ENCODE measurements at regions not wholly inside any gene's neighbourhood (a gene's known extent, or its start where the extent isn't known, plus 50 kb on each side); places are given as distances from the start of the nearest gene placed in this dataset.

DNA sequence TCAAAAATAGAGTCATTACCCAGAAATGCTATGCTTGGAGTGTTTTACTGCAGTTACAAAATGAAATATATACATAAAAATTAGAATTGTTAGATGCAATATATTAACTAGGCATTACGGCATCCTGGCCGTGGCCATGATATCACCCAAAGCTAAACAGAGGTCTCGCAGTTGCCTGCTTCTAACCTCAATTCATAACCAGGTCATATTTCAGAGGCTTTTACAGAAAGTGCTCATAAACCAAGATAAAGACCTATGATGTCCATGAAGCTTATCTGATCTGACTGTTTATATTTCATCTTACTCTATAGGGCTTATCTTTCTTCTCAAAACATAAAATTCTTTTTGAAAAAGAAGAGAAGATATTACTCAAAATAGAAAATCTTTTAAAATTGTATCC lies 664.5 kb upstream of the SALL1 start:
- TF ChIP-seq, protein P1, sequence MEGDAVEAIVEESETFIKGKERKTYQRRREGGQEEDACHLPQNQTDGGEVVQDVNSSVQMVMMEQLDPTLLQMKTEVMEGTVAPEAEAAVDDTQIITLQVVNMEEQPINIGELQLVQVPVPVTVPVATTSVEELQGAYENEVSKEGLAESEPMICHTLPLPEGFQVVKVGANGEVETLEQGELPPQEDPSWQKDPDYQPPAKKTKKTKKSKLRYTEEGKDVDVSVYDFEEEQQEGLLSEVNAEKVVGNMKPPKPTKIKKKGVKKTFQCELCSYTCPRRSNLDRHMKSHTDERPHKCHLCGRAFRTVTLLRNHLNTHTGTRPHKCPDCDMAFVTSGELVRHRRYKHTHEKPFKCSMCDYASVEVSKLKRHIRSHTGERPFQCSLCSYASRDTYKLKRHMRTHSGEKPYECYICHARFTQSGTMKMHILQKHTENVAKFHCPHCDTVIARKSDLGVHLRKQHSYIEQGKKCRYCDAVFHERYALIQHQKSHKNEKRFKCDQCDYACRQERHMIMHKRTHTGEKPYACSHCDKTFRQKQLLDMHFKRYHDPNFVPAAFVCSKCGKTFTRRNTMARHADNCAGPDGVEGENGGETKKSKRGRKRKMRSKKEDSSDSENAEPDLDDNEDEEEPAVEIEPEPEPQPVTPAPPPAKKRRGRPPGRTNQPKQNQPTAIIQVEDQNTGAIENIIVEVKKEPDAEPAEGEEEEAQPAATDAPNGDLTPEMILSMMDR (IDR thresholded peaks at IDR 0.05), result no peak
- 31 to 43% (median 37%) methylated on average over 3 of the region's 3 CpGs for WGBS, 3 donors
- Histone ChIP-seq H3K4me3 (no peak overlapping the region), H3K27me3 (ENCODE audit: insufficient read depth in 3 of 3, low read length in 2 of 3) (no peaks in the 10 kb centered on the region), H3K27ac (no peak overlapping the region), H3K9me3 (no peaks in the 10 kb centered on the region), H3K4me1 (no peaks in the 10 kb centered on the region), H3K36me3 (ENCODE audit: insufficient read depth in 1 of 2, low read depth in 1 of 2) (no peaks in the 10 kb centered on the region)
- ATAC-seq (no peak), DNase-seq (no peak)
- intact Hi-C loops (cut with DNase I), result no loop called here

DNA sequence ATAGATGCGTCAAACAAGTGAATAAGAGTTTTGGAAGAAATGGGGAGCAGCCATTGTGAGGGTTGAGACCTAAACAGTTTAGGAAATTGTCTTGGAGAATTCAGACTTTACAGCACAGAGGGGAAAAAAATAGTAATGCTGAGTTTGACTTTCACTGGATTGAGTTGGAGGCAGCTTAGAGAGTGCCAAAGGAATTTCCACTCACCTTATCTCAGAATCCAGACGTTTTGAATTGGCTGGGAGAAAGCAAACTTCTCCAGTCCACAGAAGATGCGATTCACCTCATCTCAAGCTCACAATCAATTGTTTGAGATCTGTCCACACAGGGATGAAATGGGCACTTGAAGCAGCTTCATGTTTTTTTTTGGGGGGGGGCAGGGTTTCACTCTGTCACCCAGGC lies 663.5 kb upstream of the SALL1 start:
- ATAC-seq (no peak), DNase-seq (no peak)
- TF ChIP-seq, protein P1 (IDR thresholded peaks at IDR 0.05), result no peak
- intact Hi-C loops (cut with DNase I), result no loop called here
- Histone ChIP-seq H3K4me1 (no peaks in the 10 kb centered on the region), H3K27me3 (ENCODE audit: insufficient read depth in 3 of 3, low read length in 2 of 3) (no peaks in the 10 kb centered on the region), H3K36me3 (ENCODE audit: insufficient read depth in 1 of 2, low read depth in 1 of 2) (no peaks in the 10 kb centered on the region), H3K27ac (no peak overlapping the region), H3K4me3 (no peak overlapping the region), H3K9me3 (no peaks in the 10 kb centered on the region)
- WGBS, 3 donors, result 67 to 73% (median 69%) methylated on average over 3 of the region's 3 CpGs

DNA sequence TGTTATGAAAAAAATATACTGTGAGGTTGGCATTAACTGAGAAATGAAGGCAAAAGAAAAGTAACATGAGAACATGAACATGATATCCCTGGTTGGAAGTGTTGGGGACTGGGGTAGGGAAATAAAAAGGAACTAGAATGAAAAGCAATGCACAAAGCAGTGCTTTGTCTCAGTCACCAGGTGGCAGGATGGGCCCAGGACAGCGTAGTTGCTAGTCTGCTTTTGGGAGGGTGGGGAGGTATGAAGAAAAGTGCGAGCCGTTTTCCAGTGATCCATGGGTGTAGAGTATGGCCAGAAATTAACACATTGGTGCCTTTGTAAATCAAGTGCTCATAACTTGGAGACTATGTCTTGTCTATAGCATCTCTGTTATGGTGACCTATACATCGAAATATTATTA lies 662.5 kb upstream of the SALL1 start:
- DNase-seq (no peak), ATAC-seq (no peak)
- whole genome bisulfite sequencing, 3 donors, result 73 to 85% (median 81%) methylated on average over 4 of the region's 4 CpGs
- H3K36me3 ChIP-seq (ENCODE audit: insufficient read depth in 1 of 2, low read depth in 1 of 2), result no peaks in the 10 kb centered on the region
- H3K4me1 ChIP-seq, result no peaks in the 10 kb centered on the region
- TF ChIP-seq, protein P1 (IDR thresholded peaks at IDR 0.05), result no peak
- no peak overlapping the region for H3K27ac ChIP-seq
- H3K4me3 ChIP-seq, result no peak overlapping the region
- intact Hi-C loops (cut with DNase I), result no loop called here
- no peaks in the 10 kb centered on the region for H3K9me3 ChIP-seq
- no peaks in the 10 kb centered on the region for H3K27me3 ChIP-seq (ENCODE audit: insufficient read depth in 3 of 3, low read length in 2 of 3)

DNA sequence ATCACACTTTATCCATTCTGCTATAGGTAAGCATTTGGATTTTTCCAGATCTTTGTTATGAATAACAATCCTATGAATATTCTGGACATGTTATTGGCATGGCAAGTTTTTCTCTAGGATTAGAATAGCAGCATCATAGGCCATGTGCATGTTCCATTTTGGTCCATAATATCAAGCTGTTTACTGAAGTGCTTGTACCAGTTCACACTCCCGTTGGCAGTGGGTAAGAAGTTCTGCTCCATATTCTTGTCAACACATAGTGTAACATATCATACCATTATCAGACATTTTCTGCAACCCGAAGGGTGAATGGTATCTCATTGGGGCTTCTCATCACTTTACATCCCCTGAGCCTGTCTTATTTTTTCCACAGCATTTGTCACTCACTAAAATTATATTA lies 661.9 kb upstream of the SALL1 start:
- no peaks in the 10 kb centered on the region for H3K36me3 ChIP-seq (ENCODE audit: insufficient read depth in 1 of 2, low read depth in 1 of 2)
- H3K27me3 ChIP-seq (ENCODE audit: insufficient read depth in 3 of 3, low read length in 2 of 3), result no peaks in the 10 kb centered on the region
- H3K27ac ChIP-seq, result no peak overlapping the region
- ATAC-seq, result no peak
- 76 to 78% (median 77%) methylated on average over 2 of the region's 2 CpGs for WGBS, 3 donors
- TF ChIP-seq, protein P1 (IDR thresholded peaks at IDR 0.05), result no peak
- no peaks in the 10 kb centered on the region for H3K9me3 ChIP-seq
- H3K4me3 ChIP-seq, result no peak overlapping the region
- H3K4me1 ChIP-seq, result no peaks in the 10 kb centered on the region
- DNase-seq, result no peak
- intact Hi-C loops (cut with DNase I), result no loop called here

DNA sequence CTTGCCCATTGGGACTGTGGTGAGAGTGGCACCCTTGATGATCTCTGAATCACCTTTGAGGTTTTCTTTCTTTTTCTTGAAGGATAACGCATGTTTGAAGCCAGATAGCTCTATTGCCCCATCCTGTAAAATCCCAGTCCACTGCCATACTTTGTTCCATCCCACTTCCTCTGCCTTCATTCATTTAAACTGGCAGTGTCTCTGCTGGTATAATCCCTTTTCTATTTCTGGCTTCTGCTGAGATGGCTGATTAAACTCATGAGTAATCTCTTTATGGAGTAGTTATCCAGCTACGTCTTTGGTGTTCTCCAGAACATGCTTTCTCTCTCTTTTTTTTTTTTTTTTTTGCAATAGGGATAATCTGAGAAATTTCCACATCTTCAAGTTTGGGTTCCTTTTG lies 656.5 kb upstream of the SALL1 start:
- intact Hi-C loops (cut with DNase I), result no loop called here
- Histone ChIP-seq H3K27me3 (ENCODE audit: insufficient read depth in 3 of 3, low read length in 2 of 3) (peaks cover 0 to 4% (median 0%) of the 10 kb centered on the region in 3 donors), H3K4me3 (no peak overlapping the region), H3K4me1 (no peaks in the 10 kb centered on the region), H3K27ac (no peak overlapping the region), H3K9me3 (peaks cover 3% of the 10 kb centered on the region), H3K36me3 (ENCODE audit: insufficient read depth in 1 of 2, low read depth in 1 of 2) (no peaks in the 10 kb centered on the region)
- DNase-seq (no peak), ATAC-seq (no peak)
- TF ChIP-seq, protein P1 (IDR thresholded peaks at IDR 0.05), result no peak
- WGBS, 3 donors, result 51 to 72% (median 69%) methylated on average over 2 of the region's 2 CpGs

Measured in psoas muscle (tissue), 7 donors.